Osteocyte (in vitro differentiated cells): ENCODE measurements at regions not wholly inside any gene's neighbourhood (a gene's known extent, or its start where the extent isn't known, plus 50 kb on each side); places are given as distances from the start of the nearest gene placed in this dataset.

ENCODE experiments used
- DNase-seq: peaks from one replicate; pipeline ENCODE4 v3.0.0; 2021; ENCODE audit warnings: mixed read lengths; ENCODE audit not compliant: unreplicated experiment; ENCODE audit errors: extremely low spot score
- H3K27ac Mint-ChIP-seq: one replicate; pipeline ENCODE4 v1.8.0; 2021; ENCODE audit warnings: mild to moderate bottlenecking, mixed read lengths; ENCODE audit not compliant: unreplicated experiment
- H3K27me3 Mint-ChIP-seq: one replicate; pipeline ENCODE4 v1.8.0; 2021; ENCODE audit warnings: mixed read lengths; ENCODE audit not compliant: unreplicated experiment
- H3K36me3 Mint-ChIP-seq: one replicate; pipeline ENCODE4 v1.8.0; 2021; ENCODE audit warnings: mixed read lengths; ENCODE audit not compliant: unreplicated experiment
- H3K4me1 Mint-ChIP-seq: one replicate; pipeline ENCODE4 v1.8.0; 2021; ENCODE audit warnings: mixed read lengths; ENCODE audit not compliant: unreplicated experiment
- H3K4me3 Mint-ChIP-seq: one replicate; pipeline ENCODE4 v1.8.0; 2021; ENCODE audit warnings: mild to moderate bottlenecking, moderate library complexity, mixed read lengths; ENCODE audit not compliant: unreplicated experiment
- H3K9me3 Mint-ChIP-seq: one replicate; pipeline ENCODE4 v1.8.0; 2021; ENCODE audit warnings: mixed read lengths; ENCODE audit not compliant: unreplicated experiment
- CTCF ChIP-seq: fragments of 200-600 bp; sonication (generic); IDR thresholded peaks from 2 replicates; pipeline ENCODE4 v1.5.0; 2021; ENCODE audit warnings: antibody characterized with exemption, mild to moderate bottlenecking, moderate library complexity

DNA sequence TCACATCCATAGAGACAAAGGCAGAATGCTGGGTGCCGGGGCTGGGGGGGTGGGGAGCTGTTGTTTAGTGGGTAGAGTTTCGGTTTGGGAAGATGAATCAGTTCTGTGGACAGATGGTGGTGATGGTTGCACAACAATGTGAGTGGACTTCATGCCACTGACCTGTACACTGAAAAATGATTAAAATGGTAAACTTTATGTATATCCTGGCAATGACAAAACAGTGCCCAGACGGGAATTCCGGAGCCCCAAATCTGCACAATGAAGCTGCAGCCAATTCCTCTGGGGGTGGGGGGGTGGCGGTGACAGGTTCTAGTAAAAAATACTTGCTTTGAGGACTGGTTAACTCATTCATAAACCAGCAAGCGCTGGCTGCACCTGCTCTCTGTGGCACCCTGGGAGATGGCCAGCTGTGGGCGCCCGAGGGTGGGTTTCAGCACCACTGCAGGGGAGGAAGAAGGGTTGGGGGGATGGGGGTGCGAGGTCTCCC is 81.8 kb upstream of the HPCAL1 start:
- DNase-seq, result no peak
- Mint-ChIP-seq H3K36me3 (no peaks in the 10 kb centered on the region), H3K27me3 (peaks cover 3% of the 10 kb centered on the region), H3K4me1 (peaks cover 16% of the 10 kb centered on the region), H3K9me3 (no peaks in the 10 kb centered on the region), H3K27ac (no peak overlapping the region), H3K4me3 (no peak overlapping the region)
- TF ChIP-seq CTCF, result no peak

- no peaks in the 10 kb centered on the region for H3K36me3 Mint-ChIP-seq
- H3K4me1 Mint-ChIP-seq, result peaks cover 16% of the 10 kb centered on the region
- H3K9me3 Mint-ChIP-seq, result no peaks in the 10 kb centered on the region
- H3K27me3 Mint-ChIP-seq, result peaks cover 3% of the 10 kb centered on the region
- no peak for DNase-seq
- no peak for TF ChIP-seq CTCF
- no peak overlapping the region for H3K4me3 Mint-ChIP-seq
- no peak overlapping the region for H3K27ac Mint-ChIP-seq
These were observed 81.3 kb upstream of the HPCAL1 start for GRCh38 chr2:10221443-10221842.

DNA sequence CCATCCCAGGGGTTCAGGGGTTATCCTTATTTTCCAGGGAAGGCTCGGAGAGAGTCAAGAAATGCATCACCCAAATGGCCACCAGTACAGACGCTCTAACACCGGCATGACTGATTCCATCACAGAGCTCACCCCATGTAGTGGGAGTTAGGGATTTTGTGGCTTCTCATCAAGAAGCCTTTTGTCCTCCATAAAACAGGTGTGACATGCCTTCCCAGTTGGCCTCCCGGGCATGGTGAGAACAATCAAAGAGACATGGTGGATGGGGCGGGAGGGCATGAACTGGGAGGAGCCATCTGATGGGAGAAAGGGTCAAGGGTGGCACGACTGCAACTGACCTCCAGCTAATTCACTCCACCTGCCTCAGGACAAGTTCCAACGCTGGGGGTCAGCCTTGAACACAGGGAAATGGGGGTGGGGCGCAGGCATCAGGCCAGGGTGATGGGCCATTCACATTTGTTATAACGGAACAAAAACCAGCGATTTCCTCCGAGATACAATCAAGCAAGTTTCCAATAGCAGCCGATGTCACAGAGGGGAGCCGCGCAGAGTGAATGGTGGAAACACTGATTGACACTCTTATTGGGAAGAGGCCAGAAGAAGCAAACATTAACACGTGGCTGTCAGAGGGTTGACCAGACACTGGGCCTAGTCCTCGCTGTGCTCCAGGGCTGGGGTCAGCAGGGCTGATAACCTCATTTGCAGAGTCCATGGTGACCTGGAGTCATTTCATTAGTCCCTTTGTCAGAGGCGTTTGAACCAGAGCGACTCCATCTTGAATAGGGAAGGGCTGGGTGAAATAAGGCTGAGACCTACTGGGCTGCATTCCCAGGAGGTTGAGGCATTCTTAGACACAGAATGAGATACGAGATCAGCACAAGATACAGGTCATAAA is 80.5 kb upstream of the HPCAL1 start:
- DNase-seq, result no peak
- H3K27ac Mint-ChIP-seq, result no peak overlapping the region
- TF ChIP-seq CTCF, result no peak
- H3K4me1 Mint-ChIP-seq, result peaks cover 17% of the 10 kb centered on the region
- no peaks in the 10 kb centered on the region for H3K9me3 Mint-ChIP-seq
- H3K27me3 Mint-ChIP-seq, result peaks cover 3% of the 10 kb centered on the region
- H3K36me3 Mint-ChIP-seq, result no peaks in the 10 kb centered on the region
- H3K4me3 Mint-ChIP-seq, result no peak overlapping the region

GRCh38 chr2:10223471-10223870 is 79.2 kb upstream of the HPCAL1 start:
- H3K27me3 Mint-ChIP-seq, result peaks cover 3% of the 10 kb centered on the region
- no peak for TF ChIP-seq CTCF
- H3K9me3 Mint-ChIP-seq, result no peaks in the 10 kb centered on the region
- no peak overlapping the region for H3K4me3 Mint-ChIP-seq
- no peak overlapping the region for H3K27ac Mint-ChIP-seq
- no peak for DNase-seq
- no peaks in the 10 kb centered on the region for H3K36me3 Mint-ChIP-seq
- H3K4me1 Mint-ChIP-seq, result peaks cover 22% of the 10 kb centered on the region

DNA sequence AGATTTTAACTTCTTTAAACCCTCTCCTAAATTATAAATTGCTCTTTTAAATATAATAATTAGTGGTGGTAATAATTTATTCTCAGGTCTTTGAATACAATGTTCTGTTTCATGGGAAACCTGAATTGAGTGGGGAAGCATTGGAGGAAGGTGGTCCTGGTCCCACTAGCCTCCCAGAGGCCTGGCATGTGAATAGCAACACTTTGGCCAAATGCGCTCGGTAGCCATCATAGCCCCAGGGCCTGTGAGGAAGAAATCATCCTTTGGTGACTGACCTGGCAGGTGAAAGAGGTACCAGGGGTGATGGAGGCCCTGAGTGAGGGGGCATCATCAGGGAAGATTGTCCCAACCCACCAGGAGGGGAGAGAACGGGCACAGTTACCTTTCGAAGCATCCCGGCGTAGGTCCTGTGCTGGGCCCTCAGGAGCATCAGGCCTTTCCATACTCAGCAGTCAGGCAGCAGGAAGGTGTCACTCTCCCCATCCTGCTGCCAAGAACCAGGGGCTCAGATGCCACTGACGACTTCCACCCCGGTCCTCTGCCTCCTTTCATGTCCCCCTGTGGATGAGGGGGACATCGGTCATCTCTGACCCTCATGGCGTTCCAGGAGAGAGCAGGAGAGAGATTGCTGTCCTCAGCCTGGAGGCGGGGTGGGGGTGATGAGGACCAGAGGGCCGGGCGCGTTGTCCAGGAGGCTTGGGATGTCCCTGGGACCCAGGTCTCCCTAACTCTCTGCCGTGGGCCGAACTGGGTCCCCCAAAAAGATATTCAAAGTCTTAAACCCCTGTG is 78.6 kb upstream of the HPCAL1 start:
- Mint-ChIP-seq H3K27ac (no peak overlapping the region), H3K27me3 (peaks cover 3% of the 10 kb centered on the region), H3K4me1 (peaks cover 22% of the 10 kb centered on the region), H3K9me3 (no peaks in the 10 kb centered on the region), H3K36me3 (no peaks in the 10 kb centered on the region), H3K4me3 (no peak overlapping the region)
- no peak for DNase-seq
- TF ChIP-seq CTCF, result no peak
